ENCODE measurements at regions not wholly inside any gene's neighbourhood (a gene's known extent, or its start where the extent isn't known, plus 50 kb on each side); places are given as distances from the start of the nearest gene placed in this dataset.
"Not testable (repeated sequence)": the region's sequence is repeated elsewhere in the genome, so short reads cannot be mapped to it uniquely, and the experiment has no call there.

GRCh38 chr16:26505496-26505895 lies 561.2 kb upstream of the C16orf82 start:
- Histone ChIP-seq H3K79me2 (ENCODE audit: insufficient read depth, low read length) (no peaks in the 10 kb centered on the region), H3K9ac (ENCODE audit: low read length) (no peak overlapping the region), H3K9me2 (ENCODE audit: insufficient read depth) (no peaks in the 10 kb centered on the region), H3K4me3 (replicated peaks in 1 of 2; ENCODE audit: low read depth in 1 of 2, low read length in 2 of 2) (no peak overlapping the region), H2AFZ (ENCODE audit: low read depth, low read length, poor library complexity, severe bottlenecking) (no peak overlapping the region), H3K27ac (ENCODE audit: low read depth, low read length) (no peak overlapping the region), H4K20me1 (ENCODE audit: insufficient read depth) (no peaks in the 10 kb centered on the region), H3K9me3 (ENCODE audit: control insufficient read depth in 1 of 2, insufficient read depth in 1 of 2, low read depth in 1 of 2, low read length in 2 of 2) (peaks cover 0 to 3% of the 10 kb centered on the region in 2 experiments; a peak in 1 of 4 replicates), H3K36me3 (ENCODE audit: control insufficient read depth in 1 of 2, insufficient read depth in 2 of 2, low read length in 2 of 2) (no peaks in the 10 kb centered on the region), H3K27me3 (ENCODE audit: insufficient read depth, low read length) (no peaks in the 10 kb centered on the region), H3K4me2 (ENCODE audit: low read length) (no peak overlapping the region), H3K4me1 (ENCODE audit: control insufficient read depth in 1 of 2, insufficient read depth in 2 of 2, low read length in 2 of 2) (no peaks in the 10 kb centered on the region)
- intact Hi-C loops (cut with micrococcal nuclease): no loop called here
- POLR2A ChIA-PET: no interaction called here
- DNase-seq (ENCODE audit: low read depth, low spot score): no peak
- ATAC-seq: no peak
- CTCF ChIA-PET: interaction anchor here (0.6 kb wide), 1 partner anchor 605 kb away, joined by 3 read pairs; no protein-coding TSS in a partner anchor
- TF ChIP-seq ZNF274 (IDR thresholded peaks at IDR 0.05; ENCODE audit: low read depth, low read length) (no peak), POLR2A (IDR thresholded peaks at IDR 0.05; ENCODE audit: borderline replicate concordance, extremely low read depth, insufficient read depth, insufficient read length) (no peak), YY1 (IDR thresholded peaks at IDR 0.05; ENCODE audit: extremely low read depth, insufficient replicate concordance, low read depth, low read length) (no peak), ZFX (IDR thresholded peaks at IDR 0.05) (no peak), EZH2phosphoT487 (IDR thresholded peaks at IDR 0.05; ENCODE audit: borderline replicate concordance) (no peak), ATF3 (IDR thresholded peaks at IDR 0.05) (no peak), SP1 (IDR thresholded peaks at IDR 0.05; ENCODE audit: low read depth) (no peak), JUND (IDR thresholded peaks at IDR 0.05) (no peak), EGR1 (IDR thresholded peaks at IDR 0.05; ENCODE audit: low read depth) (no peak), MAX (IDR thresholded peaks at IDR 0.05) (no peak), POLR2AphosphoS5 (IDR thresholded peaks at IDR 0.05; ENCODE audit: low read depth, low read length) (no peak), EZH2 (IDR thresholded peaks at IDR 0.05) (no peak), SRF (IDR thresholded peaks at IDR 0.05; ENCODE audit: low read depth) (no peak), REST (IDR thresholded peaks at IDR 0.05; ENCODE audit: low read depth) (no peak), TCF7L2 (IDR thresholded peaks at IDR 0.05; ENCODE audit: borderline replicate concordance, extremely low read depth, insufficient read depth, insufficient read length) (no peak), SIN3A (IDR thresholded peaks at IDR 0.05; ENCODE audit: low read depth) (no peak), CEBPB (IDR thresholded peaks at IDR 0.05; ENCODE audit: low read depth) (no peak)
- RAD21 ChIA-PET (ENCODE audit: low non-redundant PET in 1 of 2, low total read pairs in 2 of 2, uncharacterized antibody in 2 of 2, unreplicated experiment in 2 of 2): no interaction called here
- no TSS peak for BruUV-seq (replicated peaks)

GRCh38 chr16:26508946-26509345 lies 557.8 kb upstream of the C16orf82 start:
- H3K4me1 ChIP-seq (ENCODE audit: control insufficient read depth in 1 of 2, insufficient read depth in 2 of 2, low read length in 2 of 2); H2AFZ ChIP-seq (ENCODE audit: low read depth, low read length, poor library complexity, severe bottlenecking); H3K36me3 ChIP-seq (ENCODE audit: control insufficient read depth in 1 of 2, insufficient read depth in 2 of 2, low read length in 2 of 2); H3K79me2 ChIP-seq (ENCODE audit: insufficient read depth, low read length); POLR2A ChIA-PET; H3K27me3 ChIP-seq (ENCODE audit: insufficient read depth, low read length); H3K9me3 ChIP-seq (ENCODE audit: control insufficient read depth in 1 of 2, insufficient read depth in 1 of 2, low read depth in 1 of 2, low read length in 2 of 2); DNase-seq (ENCODE audit: low read depth, low spot score); CTCF ChIA-PET; H3K9me2 ChIP-seq (ENCODE audit: insufficient read depth); H3K9ac ChIP-seq (ENCODE audit: low read length); H4K20me1 ChIP-seq (ENCODE audit: insufficient read depth); ATAC-seq; H3K27ac ChIP-seq (ENCODE audit: low read depth, low read length); intact Hi-C loops (cut with micrococcal nuclease); H3K4me3 ChIP-seq (replicated peaks in 1 of 2; ENCODE audit: low read depth in 1 of 2, low read length in 2 of 2); H3K4me2 ChIP-seq (ENCODE audit: low read length); BruUV-seq (replicated peaks): not testable (repeated sequence)
- RAD21 ChIA-PET (ENCODE audit: low non-redundant PET in 1 of 2, low total read pairs in 2 of 2, uncharacterized antibody in 2 of 2, unreplicated experiment in 2 of 2): interaction anchor here in 1 of 2 experiments (0.6 kb wide), 1 partner anchor 878 kb away, joined by 3 read pairs; no protein-coding TSS in a partner anchor
